SK-N-SH (cell line): ENCODE measurements at regions not wholly inside any gene's neighbourhood (a gene's known extent, or its start where the extent isn't known, plus 50 kb on each side); places are given as distances from the start of the nearest gene placed in this dataset.

Experiments
- CTCF ChIA-PET: fragments of 300-600, 350-600 bp; formaldehyde crosslinking; extraction: SDS; loops from one replicate; lab custom pipeline; 2021; lab: Yijun Ruan, JAX
- POLR2A ChIA-PET: fragments of 350-600 bp; sonication (Branson Sonifier 250); formaldehyde crosslinking; extraction: SDS; loops from one replicate; lab custom pipeline; 2020; ENCODE audit warnings: antibody characterized with exemption, inconsistent platforms; lab: Yijun Ruan, JAX
- DNase-seq: peaks from one replicate; pipeline ENCODE4 v3.0.0; 2012
- H2AFZ ChIP-seq: fragments of 200-600 bp; sonication (generic); 2 replicates; pipeline ENCODE4 v1.8.1; 2016; ENCODE audit warnings: antibody characterized with exemption, mild to moderate bottlenecking, low read depth
- H3F3A ChIP-seq: fragments of 200-600 bp; sonication (generic); replicated peaks from 2 replicates; pipeline ENCODE3; 2016; ENCODE audit warnings: antibody characterized with exemption, mild to moderate bottlenecking; ENCODE audit not compliant: insufficient read depth
- H3K27ac ChIP-seq, 2 experiments: fragments of 200-500 bp in 1 of 2; fragments of 200-600 bp in 1 of 2; sonication (Bioruptor generic) in 1 of 2; sonication (generic), shearing (Covaris generic) in 1 of 2; 2 replicates each; pipeline versions ENCODE4 v1.5.1 to v1.6.1; 2014 to 2016; ENCODE audit warnings: low read depth in 2 of 2, inconsistent platforms in 1 of 2, low read length in 1 of 2, mild to moderate bottlenecking in 1 of 2, mixed read lengths in 1 of 2
- H3K27me3 ChIP-seq: fragments of 200-600 bp; sonication (generic), shearing (Covaris generic); 2 replicates; pipeline ENCODE4 v1.6.1; 2016; ENCODE audit warnings: mixed run types; ENCODE audit not compliant: insufficient read depth
- H3K36me3 ChIP-seq, 2 experiments: fragments of 200-500 bp in 1 of 2; fragments of 200-600 bp in 1 of 2; sonication (Bioruptor generic) in 1 of 2; sonication (generic) in 1 of 2; replicated peaks in 1 of 2; 2 replicates each; pipeline versions ENCODE3 to v1.5.1; 2014 to 2016; ENCODE audit warnings: low read length in 1 of 2, mild to moderate bottlenecking in 1 of 2; ENCODE audit not compliant: insufficient read depth in 2 of 2, control insufficient read depth in 1 of 2
- H3K4me1 ChIP-seq, 2 experiments: fragments of 200-500 bp in 1 of 2; fragments of 200-600 bp in 1 of 2; sonication (Bioruptor generic) in 1 of 2; sonication (generic), shearing (Covaris generic) in 1 of 2; 2 replicates each; pipeline versions ENCODE4 v1.5.1 to v1.6.1; 2014 to 2016; ENCODE audit warnings: low read depth in 1 of 2, low read length in 1 of 2, mixed run types in 1 of 2; ENCODE audit not compliant: insufficient read depth in 2 of 2, control insufficient read depth in 1 of 2
- H3K4me2 ChIP-seq: fragments of 200-600 bp; sonication (generic), shearing (Covaris generic); 2 replicates; pipeline ENCODE4 v1.6.1; 2017; ENCODE audit warnings: mixed run types
- H3K4me3 ChIP-seq, 2 experiments: fragments of 200-500 bp in 1 of 2; fragments of 200-600 bp in 1 of 2; sonication (Bioruptor generic) in 1 of 2; sonication (generic), shearing (Covaris generic) in 1 of 2; 2 replicates each; pipeline versions ENCODE4 v1.5.1 to v1.8.1; 2014 to 2016; ENCODE audit warnings: low read depth in 2 of 2, inconsistent platforms in 1 of 2, low read length in 1 of 2, mild to moderate bottlenecking in 1 of 2, mixed read lengths in 1 of 2, moderate library complexity in 1 of 2
- H3K79me2 ChIP-seq: fragments of 200-600 bp; sonication (generic); 2 replicates; pipeline ENCODE4 v1.8.1; 2017; ENCODE audit warnings: mild to moderate bottlenecking; ENCODE audit not compliant: insufficient read depth
- H3K9ac ChIP-seq: fragments of 200-600 bp; sonication (generic); 2 replicates; pipeline ENCODE4 v1.6.1; 2017; ENCODE audit warnings: mixed run types
- H3K9me2 ChIP-seq: fragments of 200-600 bp; sonication (generic); 2 replicates; pipeline ENCODE4 v1.6.1; 2017; ENCODE audit warnings: mixed run types
- H3K9me3 ChIP-seq: fragments of 200-600 bp; sonication (generic); 2 replicates; pipeline ENCODE4 v1.6.1; 2017; ENCODE audit warnings: mixed run types, mild to moderate bottlenecking, moderate library complexity
- H4K20me1 ChIP-seq: fragments of 200-600 bp; sonication (generic); 2 replicates; pipeline ENCODE4 v1.6.1; 2017; ENCODE audit warnings: mild to moderate bottlenecking, mixed run types; ENCODE audit not compliant: insufficient read depth
- CHD2 ChIP-seq: fragments of 150-350 bp; IDR thresholded peaks from 2 replicates; pipeline ENCODE4 v1.6.1; 2018; ENCODE audit warnings: low read length; ENCODE audit not compliant: partially characterized antibody
- CTCF ChIP-seq: fragments of 200-600 bp; sonication (generic); IDR thresholded peaks from 2 replicates; pipeline ENCODE4 v1.6.1; 2017; ENCODE audit warnings: antibody characterized with exemption, mild to moderate bottlenecking, moderate library complexity
- ELF1 ChIP-seq: IDR thresholded peaks from 2 replicates; pipeline ENCODE4 v1.4.0; 2012
- EZH2phosphoT487 ChIP-seq: fragments of 200-600 bp; sonication (generic); IDR thresholded peaks from 2 replicates; pipeline ENCODE4 v1.6.1; 2017; ENCODE audit warnings: low read depth, mixed run types, mild to moderate bottlenecking, antibody characterized with exemption, moderate library complexity, borderline replicate concordance
- FOSL2 ChIP-seq: IDR thresholded peaks from 2 replicates; pipeline ENCODE4 v1.4.0; 2012; ENCODE audit warnings: low read depth, mild to moderate bottlenecking, moderate library complexity, borderline replicate concordance
- FOXM1 ChIP-seq: IDR thresholded peaks from 2 replicates; pipeline ENCODE4 v1.4.0; 2012; ENCODE audit warnings: low read depth, mild to moderate bottlenecking
- GATA2 ChIP-seq: sonication (generic); formaldehyde crosslinking; IDR thresholded peaks from 2 replicates; pipeline ENCODE4 v1.5.0; 2020; ENCODE audit warnings: mild to moderate bottlenecking, missing genetic modification reagents
- MEF2A ChIP-seq: IDR thresholded peaks from 2 replicates; pipeline ENCODE4 v1.4.0; 2012; ENCODE audit warnings: low read depth, borderline replicate concordance
- RXRA ChIP-seq: IDR thresholded peaks from 2 replicates; pipeline ENCODE4 v1.4.0; 2012; ENCODE audit warnings: low read depth, mild to moderate bottlenecking, borderline replicate concordance
- SIN3A ChIP-seq: IDR thresholded peaks from 2 replicates; pipeline ENCODE4 v1.6.1; 2012; ENCODE audit warnings: low read depth, mild to moderate bottlenecking, low read length, moderate library complexity, borderline replicate concordance
- TAF1 ChIP-seq: IDR thresholded peaks from 2 replicates; pipeline ENCODE4 v1.6.1; 2012; ENCODE audit warnings: low read depth, mild to moderate bottlenecking, low read length, moderate library complexity, borderline replicate concordance
- USF1 ChIP-seq: IDR thresholded peaks from 2 replicates; pipeline ENCODE4 v1.4.0; 2012; ENCODE audit warnings: low read depth, borderline replicate concordance
- USF2 ChIP-seq: fragments of 150-350 bp; IDR thresholded peaks from 2 replicates; pipeline ENCODE4 v1.6.1; 2017; ENCODE audit warnings: antibody characterized with exemption, low read length, low read depth, borderline replicate concordance
- YY1 ChIP-seq: IDR thresholded peaks from 2 replicates; pipeline ENCODE4 v1.4.0; 2012; ENCODE audit warnings: low read depth, mild to moderate bottlenecking
- ZBTB33 ChIP-seq: IDR thresholded peaks from 2 replicates; pipeline ENCODE4 v1.4.0; 2012; ENCODE audit warnings: low read depth, borderline replicate concordance
- WGBS: methylation state at CpG from one replicate; pipeline ENCODE4 v1.1.6; 2017; ENCODE audit warnings: low lambda C conversion rate; 5-methylcytosine and 5-hydroxymethylcytosine counted together

- Histone ChIP-seq H3K9me3 (no peaks in the 10 kb centered on the region), H4K20me1 (no peaks in the 10 kb centered on the region), H3K27ac (no peak overlapping the region), H3K27me3 (no peaks in the 10 kb centered on the region), H3K4me1 (peaks cover 0 to 4% of the 10 kb centered on the region in 2 experiments; a peak in 2 of 4 replicates), H3K79me2 (no peaks in the 10 kb centered on the region), H3K9me2 (no peaks in the 10 kb centered on the region), H3K4me2 (no peak overlapping the region), H3K4me3 (no peak overlapping the region)
- CTCF ChIA-PET: no interaction called here
- no peak for TF ChIP-seq CTCF
- no peak for TF ChIP-seq YY1
- no peak for TF ChIP-seq CHD2
- TF ChIP-seq RXRA: no peak
- TF ChIP-seq MEF2A: no peak
- TF ChIP-seq USF1: no peak
- TF ChIP-seq GATA2 (CRISPR knock-in tag): no peak
- no peak for TF ChIP-seq FOXM1
- TF ChIP-seq ELF1: no peak
- no peak for TF ChIP-seq FOSL2
- TF ChIP-seq TAF1: no peak
- no peak for TF ChIP-seq ZBTB33
- TF ChIP-seq EZH2phosphoT487: no peak
- no peak for TF ChIP-seq USF2
- no peak for TF ChIP-seq SIN3A
- TF ChIP-seq, all 33 proteins: peak for 0
- Histone ChIP-seq H2AFZ (no peak overlapping the region), H3K9ac (no peak overlapping the region), H3F3A (no peaks in the 10 kb centered on the region), H3K36me3 (no peaks in the 10 kb centered on the region)
- WGBS: 89% methylated on average over 1 of the region's 1 CpG
- POLR2A ChIA-PET: no interaction called here
- no peak for DNase-seq
Observed at GRCh38 chr2:143847257-143847656, 672.7 kb downstream of the ZEB2 start.
